ENCODE measurements at regions not wholly inside any gene's neighbourhood (a gene's known extent, or its start where the extent isn't known, plus 50 kb on each side); places are given as distances from the start of the nearest gene placed in this dataset.

DNA sequence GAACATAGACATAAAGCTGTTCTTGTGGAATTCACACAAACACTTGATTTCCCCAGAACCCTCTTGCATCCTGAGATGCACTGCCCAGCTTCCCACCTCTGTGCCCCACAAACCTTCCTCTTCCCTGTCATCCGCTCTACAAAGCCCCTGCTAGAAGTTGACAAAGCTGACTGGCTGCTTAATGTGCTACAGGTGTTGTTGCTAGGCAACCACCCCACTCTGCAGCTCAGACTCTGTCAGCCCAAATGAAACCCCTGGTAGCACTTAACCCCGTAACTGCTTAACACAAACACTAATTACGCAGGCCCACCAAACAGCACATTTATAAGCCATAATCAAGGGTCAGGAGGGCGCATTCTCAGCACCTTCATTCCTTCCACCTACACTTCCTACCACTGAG, 172.0 kb upstream of the CADM1 start:
- TF ChIP-seq, protein P1, sequence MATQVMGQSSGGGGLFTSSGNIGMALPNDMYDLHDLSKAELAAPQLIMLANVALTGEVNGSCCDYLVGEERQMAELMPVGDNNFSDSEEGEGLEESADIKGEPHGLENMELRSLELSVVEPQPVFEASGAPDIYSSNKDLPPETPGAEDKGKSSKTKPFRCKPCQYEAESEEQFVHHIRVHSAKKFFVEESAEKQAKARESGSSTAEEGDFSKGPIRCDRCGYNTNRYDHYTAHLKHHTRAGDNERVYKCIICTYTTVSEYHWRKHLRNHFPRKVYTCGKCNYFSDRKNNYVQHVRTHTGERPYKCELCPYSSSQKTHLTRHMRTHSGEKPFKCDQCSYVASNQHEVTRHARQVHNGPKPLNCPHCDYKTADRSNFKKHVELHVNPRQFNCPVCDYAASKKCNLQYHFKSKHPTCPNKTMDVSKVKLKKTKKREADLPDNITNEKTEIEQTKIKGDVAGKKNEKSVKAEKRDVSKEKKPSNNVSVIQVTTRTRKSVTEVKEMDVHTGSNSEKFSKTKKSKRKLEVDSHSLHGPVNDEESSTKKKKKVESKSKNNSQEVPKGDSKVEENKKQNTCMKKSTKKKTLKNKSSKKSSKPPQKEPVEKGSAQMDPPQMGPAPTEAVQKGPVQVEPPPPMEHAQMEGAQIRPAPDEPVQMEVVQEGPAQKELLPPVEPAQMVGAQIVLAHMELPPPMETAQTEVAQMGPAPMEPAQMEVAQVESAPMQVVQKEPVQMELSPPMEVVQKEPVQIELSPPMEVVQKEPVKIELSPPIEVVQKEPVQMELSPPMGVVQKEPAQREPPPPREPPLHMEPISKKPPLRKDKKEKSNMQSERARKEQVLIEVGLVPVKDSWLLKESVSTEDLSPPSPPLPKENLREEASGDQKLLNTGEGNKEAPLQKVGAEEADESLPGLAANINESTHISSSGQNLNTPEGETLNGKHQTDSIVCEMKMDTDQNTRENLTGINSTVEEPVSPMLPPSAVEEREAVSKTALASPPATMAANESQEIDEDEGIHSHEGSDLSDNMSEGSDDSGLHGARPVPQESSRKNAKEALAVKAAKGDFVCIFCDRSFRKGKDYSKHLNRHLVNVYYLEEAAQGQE (IDR thresholded peaks at IDR 0.05; ENCODE audit: low read depth), result no peak
- TF ChIP-seq TCF12 (IDR thresholded peaks at IDR 0.05; ENCODE audit: low read depth), result no peak
- TF ChIP-seq CEBPB (IDR thresholded peaks at IDR 0.05), result no peak
- no peak for TF ChIP-seq YY1 (IDR thresholded peaks at IDR 0.05; ENCODE audit: low read depth)
- TF ChIP-seq, protein P2, sequence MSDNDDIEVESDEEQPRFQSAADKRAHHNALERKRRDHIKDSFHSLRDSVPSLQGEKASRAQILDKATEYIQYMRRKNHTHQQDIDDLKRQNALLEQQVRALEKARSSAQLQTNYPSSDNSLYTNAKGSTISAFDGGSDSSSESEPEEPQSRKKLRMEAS (IDR thresholded peaks at IDR 0.05), result no peak
- no peak for TF ChIP-seq TEAD4 (IDR thresholded peaks at IDR 0.05)
- TF ChIP-seq, protein P3, sequence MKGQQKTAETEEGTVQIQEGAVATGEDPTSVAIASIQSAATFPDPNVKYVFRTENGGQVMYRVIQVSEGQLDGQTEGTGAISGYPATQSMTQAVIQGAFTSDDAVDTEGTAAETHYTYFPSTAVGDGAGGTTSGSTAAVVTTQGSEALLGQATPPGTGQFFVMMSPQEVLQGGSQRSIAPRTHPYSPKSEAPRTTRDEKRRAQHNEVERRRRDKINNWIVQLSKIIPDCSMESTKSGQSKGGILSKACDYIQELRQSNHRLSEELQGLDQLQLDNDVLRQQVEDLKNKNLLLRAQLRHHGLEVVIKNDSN (IDR thresholded peaks at IDR 0.05), result no peak
- no peak for TF ChIP-seq ZBTB7A (IDR thresholded peaks at IDR 0.05; ENCODE audit: low read depth)
- no peak for TF ChIP-seq EGR1 (IDR thresholded peaks at IDR 0.05)
- no peak for TF ChIP-seq TAF1 (IDR thresholded peaks at IDR 0.05; ENCODE audit: low read depth)
- no peak for TF ChIP-seq RAD21 (IDR thresholded peaks at IDR 0.05; ENCODE audit: low read depth)
- TF ChIP-seq EP300 (IDR thresholded peaks at IDR 0.05; ENCODE audit: borderline replicate concordance), result no peak
- no peak for TF ChIP-seq FOXM1 (IDR thresholded peaks at IDR 0.05; ENCODE audit: borderline replicate concordance, low read depth)
- TF ChIP-seq NFIC (IDR thresholded peaks at IDR 0.05), result no peak
- no peak for TF ChIP-seq CREB1 (IDR thresholded peaks at IDR 0.05; ENCODE audit: low read depth)

DNA sequence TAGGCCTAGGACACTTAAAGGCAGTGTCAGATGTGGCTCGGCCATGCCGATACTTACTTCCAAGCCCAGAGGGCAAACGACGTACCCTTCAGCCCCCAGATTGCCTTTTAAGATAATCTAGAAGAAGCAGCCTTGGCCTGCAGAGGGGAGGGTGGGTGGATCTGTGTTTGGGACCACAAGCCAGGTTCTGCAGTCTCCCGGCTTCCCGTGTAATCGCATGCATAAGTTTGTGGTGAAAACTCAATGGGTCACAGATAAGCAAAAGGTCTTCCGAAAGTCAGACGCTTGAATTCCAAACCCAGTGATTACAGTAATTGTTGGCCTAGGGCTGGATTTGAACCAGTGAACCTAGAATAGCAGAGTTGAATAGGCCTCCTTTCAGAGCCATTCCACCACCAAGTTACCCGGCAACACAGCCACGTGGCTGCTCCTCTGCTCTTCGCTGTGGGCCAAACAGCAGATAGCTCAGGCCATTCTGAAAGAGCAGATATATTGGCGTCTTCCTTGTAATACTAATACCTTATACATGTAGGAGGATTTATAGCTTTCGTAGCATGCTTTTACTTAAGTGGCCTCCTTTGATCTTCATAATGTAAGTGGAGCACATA, 170.8 kb upstream of the CADM1 start:
- no peak for TF ChIP-seq EP300 (IDR thresholded peaks at IDR 0.05; ENCODE audit: borderline replicate concordance)
- TF ChIP-seq TCF12 (IDR thresholded peaks at IDR 0.05; ENCODE audit: low read depth), result no peak
- TF ChIP-seq, protein P2 (IDR thresholded peaks at IDR 0.05), result no peak

DNA sequence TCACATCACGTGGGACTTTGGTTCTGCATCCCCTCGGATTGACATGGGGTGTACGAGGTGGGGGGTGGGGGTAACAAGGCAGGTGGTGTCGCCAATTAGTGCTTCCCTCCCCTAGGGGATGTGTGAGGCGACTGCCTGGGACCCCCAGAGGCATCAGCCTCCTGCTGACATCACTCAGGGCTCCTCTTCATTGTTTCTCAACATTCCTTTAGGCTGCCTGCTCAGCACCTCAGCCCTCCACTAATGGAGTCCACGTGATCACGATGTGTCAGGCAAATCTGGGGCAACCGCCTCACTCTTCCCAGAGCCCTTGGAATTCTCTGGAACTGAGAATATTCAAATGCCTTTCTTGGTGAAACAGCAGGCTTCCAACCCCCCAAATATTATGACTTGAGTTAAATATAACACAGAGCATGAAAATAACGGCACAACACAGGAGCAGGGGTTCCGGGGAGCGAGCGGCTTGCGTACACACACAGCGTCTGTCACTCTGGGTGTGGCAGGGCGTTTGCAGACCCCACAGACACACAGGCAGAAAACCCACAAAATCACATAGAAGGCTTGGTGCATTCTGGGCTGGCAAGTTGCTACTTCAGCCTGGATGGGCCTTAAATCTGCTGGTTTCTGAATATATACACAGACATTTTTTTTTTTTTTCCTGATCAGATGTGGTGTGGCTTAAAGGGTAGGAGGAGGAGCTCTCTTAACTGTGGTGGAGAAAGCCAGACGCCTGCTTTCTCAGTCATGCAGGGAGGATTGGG, 170.1 kb upstream of the CADM1 start:
- TF ChIP-seq ZBTB7A (IDR thresholded peaks at IDR 0.05; ENCODE audit: low read depth), result no peak
- TF ChIP-seq RAD21 (IDR thresholded peaks at IDR 0.05; ENCODE audit: low read depth), result no peak
- TF ChIP-seq EP300 (IDR thresholded peaks at IDR 0.05; ENCODE audit: borderline replicate concordance), result no peak
- no peak for TF ChIP-seq EGR1 (IDR thresholded peaks at IDR 0.05)
- TF ChIP-seq, protein P2 (IDR thresholded peaks at IDR 0.05), result no peak
- TF ChIP-seq CREB1 (IDR thresholded peaks at IDR 0.05; ENCODE audit: low read depth), result no peak
- no peak for TF ChIP-seq NFIC (IDR thresholded peaks at IDR 0.05)
- no peak for TF ChIP-seq TEAD4 (IDR thresholded peaks at IDR 0.05)
- TF ChIP-seq, protein P1 (IDR thresholded peaks at IDR 0.05; ENCODE audit: low read depth), result no peak
- no peak for TF ChIP-seq YY1 (IDR thresholded peaks at IDR 0.05; ENCODE audit: low read depth)
- no peak for TF ChIP-seq TCF12 (IDR thresholded peaks at IDR 0.05; ENCODE audit: low read depth)
- no peak for TF ChIP-seq FOXM1 (IDR thresholded peaks at IDR 0.05; ENCODE audit: borderline replicate concordance, low read depth)
- no peak for TF ChIP-seq TAF1 (IDR thresholded peaks at IDR 0.05; ENCODE audit: low read depth)
- no peak for TF ChIP-seq CEBPB (IDR thresholded peaks at IDR 0.05)
- TF ChIP-seq, protein P3 (IDR thresholded peaks at IDR 0.05), result no peak

DNA sequence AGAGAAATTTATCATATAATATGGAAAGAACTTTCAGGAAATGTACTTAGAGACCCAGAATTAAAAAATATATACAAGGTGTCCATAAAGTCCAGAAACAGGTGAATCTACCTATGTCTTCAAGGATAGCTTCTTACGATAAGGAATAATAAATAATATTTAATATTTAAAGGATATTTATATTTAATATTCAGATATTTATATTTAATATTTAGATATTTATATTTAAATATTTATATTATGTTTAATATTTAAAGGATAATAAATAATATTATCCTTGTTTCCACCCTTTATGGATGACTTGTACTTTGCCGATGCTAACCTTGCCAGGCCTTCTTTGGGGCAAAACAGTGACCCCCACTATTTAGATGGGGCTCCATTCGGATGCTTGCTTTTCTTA, 169.5 kb upstream of the CADM1 start:
- no peak for TF ChIP-seq CEBPB (IDR thresholded peaks at IDR 0.05)
- TF ChIP-seq, protein P3 (IDR thresholded peaks at IDR 0.05), result no peak

DNA sequence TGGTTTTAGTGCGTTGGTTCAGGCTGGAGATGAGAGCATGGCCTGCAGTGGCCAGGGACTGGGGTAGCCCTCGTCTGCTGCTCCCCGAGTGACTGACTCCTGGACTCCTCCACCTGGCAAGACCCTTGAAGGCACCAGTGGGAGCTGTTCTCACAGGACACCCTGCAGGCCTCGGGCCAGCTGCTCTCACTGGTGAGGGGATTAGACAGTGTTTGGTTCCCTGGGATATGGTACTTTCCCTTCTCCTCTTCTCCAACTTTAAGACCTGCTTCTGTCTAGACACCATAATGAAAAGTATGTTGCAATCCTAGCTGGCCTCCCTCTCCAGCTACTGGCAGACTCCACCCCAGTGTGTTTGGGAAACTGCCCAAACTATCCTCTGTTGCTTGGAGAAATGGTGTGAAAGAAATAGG, 168.8 kb upstream of the CADM1 start:
- TF ChIP-seq YY1 (IDR thresholded peaks at IDR 0.05; ENCODE audit: low read depth) (no peak), NFIC (IDR thresholded peaks at IDR 0.05) (no peak), ZBTB7A (IDR thresholded peaks at IDR 0.05; ENCODE audit: low read depth) (no peak), TEAD4 (IDR thresholded peaks at IDR 0.05) (no peak), EGR1 (IDR thresholded peaks at IDR 0.05) (no peak), TCF12 (IDR thresholded peaks at IDR 0.05; ENCODE audit: low read depth) (no peak), RAD21 (IDR thresholded peaks at IDR 0.05; ENCODE audit: low read depth) (no peak), CREB1 (IDR thresholded peaks at IDR 0.05; ENCODE audit: low read depth) (no peak), FOXM1 (IDR thresholded peaks at IDR 0.05; ENCODE audit: borderline replicate concordance, low read depth) (no peak), CEBPB (IDR thresholded peaks at IDR 0.05) (no peak)
- TF ChIP-seq, protein P1 (IDR thresholded peaks at IDR 0.05; ENCODE audit: low read depth), result no peak
- TF ChIP-seq, protein P3 (IDR thresholded peaks at IDR 0.05), result no peak

Measured in Ishikawa (cell line).